Right lobe of liver (tissue), 6 donors: ENCODE measurements at regions not wholly inside any gene's neighbourhood (a gene's known extent, or its start where the extent isn't known, plus 50 kb on each side); places are given as distances from the start of the nearest gene placed in this dataset.

ENCODE experiments used
- ATAC-seq, 4 donors: fragments of 200-7000 bp; cut with Tn5 transposase; one replicate each; pipeline ENCODE4 v1.9.1; 2020; ENCODE audit warnings: mild to moderate bottlenecking in 4 of 4, moderate library complexity in 4 of 4
- DNase-seq, 3 donors: peaks; one replicate each; pipeline ENCODE4 v3.0.0-alpha.2; 2020
- H3K27ac ChIP-seq, 3 donors: fragments of 200-600 bp; one replicate each; pipeline ENCODE4 v1.8.0; 2022
- H3K27me3 ChIP-seq, 2 donors: fragments of 200-600 bp; one replicate each; pipeline ENCODE4 v1.8.0; 2022
- H3K36me3 ChIP-seq, 4 donors: fragments of 200-600 bp; sonication (generic) in 1 of 4; one replicate each; pipeline versions ENCODE4 v1.5.1 to v1.8.0; 2017 to 2022; ENCODE audit warnings: control low read depth in 1 of 4
- H3K4me1 ChIP-seq, 4 donors: fragments of 200-600 bp; sonication (generic) in 1 of 4; one replicate each; pipeline versions ENCODE4 v1.5.1 to v1.8.0; 2017 to 2022; ENCODE audit warnings: control low read depth in 1 of 4
- H3K4me3 ChIP-seq, 3 donors: fragments of 200-600 bp; one replicate each; pipeline ENCODE4 v1.8.0; 2022
- H3K9me3 ChIP-seq, 4 donors: fragments of 200-600 bp; sonication (generic) in 1 of 4; one replicate each; pipeline versions ENCODE4 v1.5.1 to v1.8.0; 2017 to 2022; ENCODE audit warnings: control low read depth in 1 of 4
- POLR2A ChIP-seq: fragments of 450-650 bp; IDR thresholded peaks from one replicate; pipeline ENCODE4 v1.6.1; 2017; ENCODE audit warnings: antibody characterized with exemption, mild to moderate bottlenecking
- WGBS: methylation state at CpG from one replicate; pipeline ENCODE4 v1.1.6; 2018; ENCODE audit warnings: low coverage, low lambda C conversion rate; ENCODE audit not compliant: insufficient coverage; ENCODE audit errors: missing lambda C conversion rate; 5-methylcytosine and 5-hydroxymethylcytosine counted together
- intact Hi-C, 2 donors: fragments of 100-400 bp; cut with DNase I; formaldehyde crosslinking; loops; one replicate each; pipeline versions ENCODE4 v1.11.2 to v1.14.1; 2022
- TF ChIP-seq, protein P1 (sequence below), 4 donors: fragments of 200-600 bp in 3 of 4; fragments of 450-650 bp in 1 of 4; IDR thresholded peaks; one replicate each; pipeline versions ENCODE4 v1.5.1 to v1.8.0; 2016 to 2022; ENCODE audit warnings: antibody characterized with exemption in 4 of 4, mild to moderate bottlenecking in 2 of 4
- donor health status: DM: no; HTN: yes; CAD: no.
- donor health status: DM: no; HTN: no; CAD: no.
- donor health status: DM: no; HTN: no; CAD: no.
- donor health status: DM: no; HTN: yes; CAD: no.
- donor health status: DM: no; HTN: yes; CAD: no.

- ATAC-seq (no peak), DNase-seq (no peak)
- Histone ChIP-seq H3K27ac (no peak overlapping the region), H3K4me3 (no peak overlapping the region), H3K36me3 (no peaks in the 10 kb centered on the region), H3K4me1 (peaks cover 0 to 7% (median 0%) of the 10 kb centered on the region in 4 donors), H3K27me3 (no peaks in the 10 kb centered on the region), H3K9me3 (no peaks in the 10 kb centered on the region)
- intact Hi-C loops = no loop called here
- TF ChIP-seq, protein P1, sequence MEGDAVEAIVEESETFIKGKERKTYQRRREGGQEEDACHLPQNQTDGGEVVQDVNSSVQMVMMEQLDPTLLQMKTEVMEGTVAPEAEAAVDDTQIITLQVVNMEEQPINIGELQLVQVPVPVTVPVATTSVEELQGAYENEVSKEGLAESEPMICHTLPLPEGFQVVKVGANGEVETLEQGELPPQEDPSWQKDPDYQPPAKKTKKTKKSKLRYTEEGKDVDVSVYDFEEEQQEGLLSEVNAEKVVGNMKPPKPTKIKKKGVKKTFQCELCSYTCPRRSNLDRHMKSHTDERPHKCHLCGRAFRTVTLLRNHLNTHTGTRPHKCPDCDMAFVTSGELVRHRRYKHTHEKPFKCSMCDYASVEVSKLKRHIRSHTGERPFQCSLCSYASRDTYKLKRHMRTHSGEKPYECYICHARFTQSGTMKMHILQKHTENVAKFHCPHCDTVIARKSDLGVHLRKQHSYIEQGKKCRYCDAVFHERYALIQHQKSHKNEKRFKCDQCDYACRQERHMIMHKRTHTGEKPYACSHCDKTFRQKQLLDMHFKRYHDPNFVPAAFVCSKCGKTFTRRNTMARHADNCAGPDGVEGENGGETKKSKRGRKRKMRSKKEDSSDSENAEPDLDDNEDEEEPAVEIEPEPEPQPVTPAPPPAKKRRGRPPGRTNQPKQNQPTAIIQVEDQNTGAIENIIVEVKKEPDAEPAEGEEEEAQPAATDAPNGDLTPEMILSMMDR (IDR thresholded peaks at IDR 0.05) = no peak
- TF ChIP-seq POLR2A = no peak
- WGBS = 90% methylated on average over 1 of the region's 1 CpG
Measured at GRCh38 chr2:7738596-7738995, 821.4 kb downstream of the RNF144A start.

DNA sequence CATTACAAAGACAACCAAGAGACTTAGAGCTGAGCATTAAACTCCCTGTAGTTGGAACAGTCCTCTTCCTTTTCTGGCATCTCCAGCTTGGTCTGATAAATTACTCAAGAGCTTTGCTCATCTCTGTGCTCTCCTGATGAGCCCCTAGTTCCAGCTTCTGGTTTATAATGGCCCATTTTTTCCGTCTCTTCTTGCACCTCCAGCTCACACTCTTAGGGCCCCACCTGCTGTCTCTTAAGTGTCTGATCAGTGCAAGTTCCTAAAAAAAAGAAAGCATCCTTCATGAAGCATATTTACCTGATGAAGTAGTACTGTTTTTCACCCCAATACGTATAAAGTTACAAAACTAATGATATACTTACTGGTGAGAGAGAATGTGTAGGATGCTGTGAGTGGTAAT lies 822.9 kb downstream of the RNF144A start:
- no peak overlapping the region for H3K27ac ChIP-seq
- peaks cover 0 to 11% (median 0%) of the 10 kb centered on the region in 4 donors for H3K4me1 ChIP-seq
- H3K27me3 ChIP-seq = no peaks in the 10 kb centered on the region
- WGBS = 81% methylated on average over 2 of the region's 2 CpGs
- H3K4me3 ChIP-seq = no peak overlapping the region
- DNase-seq (no peak), ATAC-seq (no peak)
- no peak for TF ChIP-seq POLR2A
- TF ChIP-seq, protein P1 (IDR thresholded peaks at IDR 0.05) = no peak
- no peaks in the 10 kb centered on the region for H3K9me3 ChIP-seq
- intact Hi-C loops = no loop called here
- H3K36me3 ChIP-seq = no peaks in the 10 kb centered on the region

DNA sequence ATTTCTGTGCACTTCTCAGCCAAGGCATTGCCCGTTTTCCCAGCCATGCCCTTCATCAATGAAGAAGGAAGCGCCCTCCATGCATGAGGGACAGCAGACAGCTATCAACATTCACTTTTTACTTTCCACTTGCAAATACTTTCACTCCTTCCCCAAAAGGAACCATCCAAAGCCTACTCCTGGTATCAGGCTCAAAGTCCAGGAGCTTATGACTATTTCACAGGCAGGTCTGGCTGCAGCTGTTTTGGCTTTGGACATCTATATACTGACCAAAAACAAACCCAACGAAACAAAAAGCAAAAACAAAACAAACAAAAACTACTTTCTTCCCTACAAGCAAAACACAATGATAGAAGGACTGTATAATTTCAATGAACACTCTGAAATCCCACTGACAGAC lies 825.1 kb downstream of the RNF144A start:
- H3K9me3 ChIP-seq = no peaks in the 10 kb centered on the region
- DNase-seq = no peak
- 69% methylated on average over 3 of the region's 3 CpGs for WGBS
- TF ChIP-seq, protein P1 (IDR thresholded peaks at IDR 0.05) = no peak
- TF ChIP-seq POLR2A = no peak
- peaks cover 0 to 10% (median 0%) of the 10 kb centered on the region in 4 donors for H3K4me1 ChIP-seq
- no peaks in the 10 kb centered on the region for H3K27me3 ChIP-seq
- ATAC-seq = peak; percentile 71 to 80 (median 78)
- H3K27ac ChIP-seq = no peak overlapping the region
- no peaks in the 10 kb centered on the region for H3K36me3 ChIP-seq
- intact Hi-C loops = no loop called here
- no peak overlapping the region for H3K4me3 ChIP-seq

- no peak for DNase-seq
- H3K27me3 ChIP-seq = no peaks in the 10 kb centered on the region
- ATAC-seq = peak; percentile 25 to 62 (median 50)
- WGBS = 51% methylated on average over 5 of the region's 5 CpGs
- no peaks in the 10 kb centered on the region for H3K36me3 ChIP-seq
- intact Hi-C loops = no loop called here
- H3K9me3 ChIP-seq = no peaks in the 10 kb centered on the region
- H3K4me1 ChIP-seq = peaks cover 0 to 10% (median 0%) of the 10 kb centered on the region in 4 donors
- H3K27ac ChIP-seq = no peak overlapping the region
- H3K4me3 ChIP-seq = no peak overlapping the region
- TF ChIP-seq POLR2A = no peak
- TF ChIP-seq, protein P1 (IDR thresholded peaks at IDR 0.05) = no peak
Measured at GRCh38 chr2:7744827-7745226, 827.6 kb downstream of the RNF144A start.

DNA sequence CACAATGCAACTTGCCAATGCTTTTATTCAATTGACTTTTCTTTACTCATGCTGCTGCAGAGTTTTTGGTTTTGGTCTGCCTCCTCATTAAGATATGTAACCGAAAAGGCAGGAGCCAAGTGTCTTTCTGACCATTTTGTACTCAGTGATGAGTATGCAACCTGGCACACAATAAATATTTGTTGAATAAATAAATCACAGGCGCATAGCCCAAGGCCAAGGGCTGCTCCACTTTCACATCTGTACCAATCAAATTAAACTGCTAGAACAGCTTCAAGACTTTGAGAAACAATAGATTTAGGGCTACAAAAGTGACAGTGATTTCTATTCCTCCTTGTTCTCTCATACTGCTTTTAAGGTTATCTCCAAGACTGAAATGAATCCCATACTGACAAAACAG lies 828.2 kb downstream of the RNF144A start:
- WGBS = 23% methylated on average over 2 of the region's 2 CpGs
- intact Hi-C loops = no loop called here
- no peak overlapping the region for H3K27ac ChIP-seq
- H3K4me3 ChIP-seq = no peak overlapping the region
- TF ChIP-seq, protein P1 (IDR thresholded peaks at IDR 0.05) = no peak
- no peak for TF ChIP-seq POLR2A
- DNase-seq = peak in 1 of 3 donors; percentile 57
- ATAC-seq = peak; percentile 91 to 94 (median 92)
- H3K4me1 ChIP-seq = peaks cover 0 to 10% (median 0%) of the 10 kb centered on the region in 4 donors
- H3K36me3 ChIP-seq = no peaks in the 10 kb centered on the region
- H3K9me3 ChIP-seq = no peaks in the 10 kb centered on the region
- no peaks in the 10 kb centered on the region for H3K27me3 ChIP-seq
